ENCODE measurements at regions not wholly inside any gene's neighbourhood (a gene's known extent, or its start where the extent isn't known, plus 50 kb on each side); places are given as distances from the start of the nearest gene placed in this dataset.

GRCh38 chr2:153622285-153622684 is 143.7 kb upstream of the RPRM start (continued):
- no peak for TF ChIP-seq CSRNP1 (CRISPR knock-in tag; IDR thresholded peaks at IDR 0.05)
- no peak for TF ChIP-seq ZNF207 (IDR thresholded peaks at IDR 0.05; ENCODE audit: borderline replicate concordance)
- no peak for TF ChIP-seq ZSCAN12 (CRISPR knock-in tag; IDR thresholded peaks at IDR 0.05)

- H3K4me3 ChIP-seq (replicated peaks in 1 of 3; ENCODE audit: insufficient read depth in 1 of 3, low read depth in 2 of 3, low read length in 3 of 3), result no peak overlapping the region
- in situ Hi-C loops (cut with HindIII; ENCODE audit: extremely low pct_ligation_motif_present, low pct_unique_long_range_greater_than_20kb), result no loop called here
- ChIA-PET POLR2A (no interaction called here), CTCF (ENCODE audit: low intra/inter-chr PET ratio, low total read pairs) (no interaction called here)
- ATAC-seq, result no peak
- H3K9ac ChIP-seq (ENCODE audit: insufficient read depth, low read depth, low read length), result no peak overlapping the region
- no peak for FAIRE-seq
- peaks cover 14% of the 10 kb centered on the region; the same call in 1 of the 2 replicates for H3K9me3 ChIP-seq (ENCODE audit: low read length)
- H3K36me3 ChIP-seq (replicated peaks in 1 of 2; ENCODE audit: control insufficient read depth in 1 of 2, insufficient read depth in 2 of 2, low read length in 2 of 2), result no peaks in the 10 kb centered on the region
- WGBS (ENCODE audit: low lambda C conversion rate), result 0% methylated on average over 1 of the region's 1 CpG
- TF ChIP-seq SP140L (CRISPR knock-in tag; IDR thresholded peaks at IDR 0.05; ENCODE audit: borderline replicate concordance), result no peak
- no peak for TF ChIP-seq ETV5 (CRISPR knock-in tag; IDR thresholded peaks at IDR 0.05; ENCODE audit: borderline replicate concordance)
- no peak for TF ChIP-seq SNAI1 (CRISPR knock-in tag; IDR thresholded peaks at IDR 0.05; ENCODE audit: borderline replicate concordance)
- no peak overlapping the region for H3K4me2 ChIP-seq (ENCODE audit: low read depth, low read length)
- H3K79me2 ChIP-seq (ENCODE audit: insufficient read depth, low read length), result no peaks in the 10 kb centered on the region
- H3K27ac ChIP-seq (ENCODE audit: extremely low read length, insufficient read depth, low read length), result no peak overlapping the region
- no peaks in the 10 kb centered on the region for H3K27me3 ChIP-seq (ENCODE audit: control insufficient read depth in 1 of 2, insufficient read depth in 2 of 2, low read length in 2 of 2)
- no peaks in the 10 kb centered on the region for H3K4me1 ChIP-seq (ENCODE audit: insufficient read depth, low read length)
- no TSS peak for BruUV-seq (replicated peaks)
- intact Hi-C loops (cut with micrococcal nuclease; ENCODE audit: unreplicated experiment), result no loop called here
- no peaks in the 10 kb centered on the region for H4K20me1 ChIP-seq (ENCODE audit: insufficient read depth, low read length)
- no peak for DNase-seq (ENCODE audit: low spot score)
- no peak overlapping the region for H2AFZ ChIP-seq (ENCODE audit: low read length)
These were observed 144.5 kb upstream of the RPRM start for GRCh38 chr2:153623020-153623419.

GRCh38 chr2:153626676-153627075 is 148.1 kb upstream of the RPRM start:
- POLR2A ChIA-PET, result no interaction called here
- FAIRE-seq, result no peak
- intact Hi-C loops (cut with micrococcal nuclease; ENCODE audit: unreplicated experiment), result no loop called here

More at GRCh38 chr2:153626676-153627075, 148.1 kb upstream of the RPRM start:
- WGBS (ENCODE audit: low lambda C conversion rate), result 0% methylated on average over 2 of the region's 2 CpGs
- CTCF ChIA-PET (ENCODE audit: low intra/inter-chr PET ratio, low total read pairs), result no interaction called here
- Histone ChIP-seq H3K4me3 (replicated peaks in 1 of 3; ENCODE audit: insufficient read depth in 1 of 3, low read depth in 2 of 3, low read length in 3 of 3) (no peak overlapping the region), H3K4me1 (ENCODE audit: insufficient read depth, low read length) (no peaks in the 10 kb centered on the region), H3K27ac (ENCODE audit: extremely low read length, insufficient read depth, low read length) (no peak overlapping the region), H2AFZ (ENCODE audit: low read length) (no peak overlapping the region), H3K9ac (ENCODE audit: insufficient read depth, low read depth, low read length) (no peak overlapping the region), H3K27me3 (ENCODE audit: control insufficient read depth in 1 of 2, insufficient read depth in 2 of 2, low read length in 2 of 2) (no peaks in the 10 kb centered on the region), H3K9me3 (ENCODE audit: low read length) (no peaks in the 10 kb centered on the region), H3K79me2 (ENCODE audit: insufficient read depth, low read length) (no peaks in the 10 kb centered on the region), H4K20me1 (ENCODE audit: insufficient read depth, low read length) (no peaks in the 10 kb centered on the region), H3K4me2 (ENCODE audit: low read depth, low read length) (no peak overlapping the region), H3K36me3 (replicated peaks in 1 of 2; ENCODE audit: control insufficient read depth in 1 of 2, insufficient read depth in 2 of 2, low read length in 2 of 2) (no peaks in the 10 kb centered on the region)
- DNase-seq (ENCODE audit: low spot score), result no peak
- ATAC-seq, result no peak
- in situ Hi-C loops (cut with HindIII; ENCODE audit: extremely low pct_ligation_motif_present, low pct_unique_long_range_greater_than_20kb), result no loop called here
- TF ChIP-seq KDM3A (CRISPR knock-in tag; IDR thresholded peaks at IDR 0.05; ENCODE audit: low read depth), result no peak
- BruUV-seq (replicated peaks), result no TSS peak
